GM19468 (cell line): ENCODE measurements at regions not wholly inside any gene's neighbourhood (a gene's known extent, or its start where the extent isn't known, plus 50 kb on each side); places are given as distances from the start of the nearest gene placed in this dataset.
"Not testable (repeated sequence)": the region's sequence is repeated elsewhere in the genome, so short reads cannot be mapped to it uniquely, and the experiment has no call there.

Experiments used
- ATAC-seq: cut with Tn5 transposase; IDR thresholded peaks from one replicate; pipeline ENCODE4 v1.9.1; 2021; ENCODE audit warnings: mild to moderate bottlenecking, moderate library complexity, moderate number of reproducible peaks; ENCODE audit not compliant: unreplicated experiment; ENCODE audit errors: extremely low read depth

- ATAC-seq: no peak
These were observed 140.2 kb upstream of the SPRED1 start for GRCh38 chr15:38112406-38112805.

GRCh38 chr15:38115121-38115520 is 137.5 kb upstream of the SPRED1 start:
- no peak for ATAC-seq

DNA sequence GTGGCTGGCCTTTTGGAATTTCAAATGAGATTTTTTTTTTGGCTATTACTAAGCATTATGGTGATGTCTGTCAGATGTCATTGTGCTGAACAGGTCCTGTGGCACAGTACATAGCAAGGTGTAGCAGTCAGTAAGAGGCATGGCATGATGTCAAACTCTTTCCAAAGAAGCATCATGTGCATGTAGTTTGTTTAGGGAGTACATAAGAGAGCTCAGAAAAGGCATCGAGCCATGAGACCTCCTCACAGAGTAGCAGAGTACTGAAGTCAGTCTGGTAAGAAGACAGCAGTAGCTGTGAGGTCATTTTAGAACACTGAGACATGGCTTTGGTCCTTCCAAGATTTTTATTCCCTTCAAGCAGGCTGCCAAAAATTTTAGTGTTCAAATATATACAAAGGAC is 134.9 kb upstream of the SPRED1 start:
- no peak for ATAC-seq

DNA sequence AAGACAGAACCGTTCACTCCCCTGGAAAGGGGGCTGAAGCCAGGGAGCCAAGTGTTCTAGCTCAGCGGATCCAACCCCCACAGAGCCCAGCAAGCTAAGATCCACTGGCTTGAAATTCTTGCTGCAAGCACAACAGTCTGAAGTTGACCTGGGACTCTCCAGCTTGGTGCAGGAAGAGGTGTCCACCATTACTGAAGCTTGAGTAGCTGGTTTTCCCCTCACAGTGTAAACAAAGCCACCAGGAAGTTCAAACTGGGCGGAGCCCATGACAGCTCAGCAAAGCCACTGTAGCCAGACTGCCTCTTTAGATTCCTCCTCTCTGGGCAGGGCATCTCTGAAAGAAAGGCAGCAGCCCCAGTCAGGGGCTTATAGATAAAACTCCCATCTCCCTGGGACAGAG is 132.8 kb upstream of the SPRED1 start:
- ATAC-seq: not testable (repeated sequence)

DNA sequence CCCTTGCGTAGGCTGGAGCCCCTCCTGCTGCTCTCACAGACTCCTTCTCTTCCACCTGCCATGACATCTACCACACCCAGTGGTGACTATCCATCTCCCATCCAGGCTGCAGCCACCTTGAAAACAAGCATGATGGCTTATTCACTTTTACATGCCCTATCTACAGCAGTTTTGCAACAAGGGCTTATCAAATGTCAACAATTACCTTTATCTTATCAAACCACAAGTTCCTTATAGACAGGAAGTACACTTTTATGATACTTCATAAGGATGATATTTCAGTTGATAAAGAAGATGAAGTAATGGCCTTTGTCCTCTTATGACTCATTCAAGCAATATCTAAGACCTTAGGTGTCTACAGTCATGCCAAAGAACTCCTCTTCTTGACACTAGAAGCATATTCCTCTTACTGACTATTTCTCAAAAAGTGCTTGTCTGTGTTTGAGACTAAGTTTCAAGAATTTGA is 125.3 kb upstream of the SPRED1 start:
- ATAC-seq: no peak

- ATAC-seq: no peak
These were observed 124.3 kb upstream of the SPRED1 start for GRCh38 chr15:38128341-38128781.

- no peak for ATAC-seq
These were observed 123.7 kb upstream of the SPRED1 start for GRCh38 chr15:38128921-38129320.

DNA sequence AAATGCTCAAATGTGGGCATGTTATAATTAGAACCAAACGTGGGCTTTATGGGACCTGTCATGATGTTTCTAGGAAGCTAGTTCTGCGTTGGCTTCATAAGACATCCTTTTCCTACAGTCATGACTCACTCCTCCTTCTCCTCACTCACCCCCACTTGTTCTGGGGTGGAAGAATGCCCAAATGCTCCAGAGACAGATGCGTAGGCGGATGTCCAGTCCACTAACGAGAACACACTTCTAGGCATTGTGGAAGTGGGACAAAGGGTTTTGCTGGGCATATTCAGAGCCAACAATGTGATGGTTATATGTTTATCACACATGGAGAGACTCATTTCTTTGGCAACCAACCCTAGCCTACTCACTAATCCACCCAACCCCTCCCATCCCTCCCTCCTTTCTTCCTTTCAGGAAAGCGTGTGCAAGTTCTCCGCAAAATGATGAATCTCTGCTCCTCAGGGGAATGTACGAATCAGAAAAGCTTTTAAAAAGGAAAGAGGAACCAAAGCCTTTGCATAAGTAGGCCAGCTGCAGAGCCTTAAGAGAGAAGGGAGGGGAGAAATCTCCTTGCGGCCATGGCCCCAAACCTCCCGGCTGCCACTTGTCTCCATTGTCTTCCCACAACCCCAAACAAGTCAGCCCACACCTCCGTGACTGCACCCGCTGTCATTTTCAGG is 123.0 kb upstream of the SPRED1 start:
- ATAC-seq: peak; percentile 42

DNA sequence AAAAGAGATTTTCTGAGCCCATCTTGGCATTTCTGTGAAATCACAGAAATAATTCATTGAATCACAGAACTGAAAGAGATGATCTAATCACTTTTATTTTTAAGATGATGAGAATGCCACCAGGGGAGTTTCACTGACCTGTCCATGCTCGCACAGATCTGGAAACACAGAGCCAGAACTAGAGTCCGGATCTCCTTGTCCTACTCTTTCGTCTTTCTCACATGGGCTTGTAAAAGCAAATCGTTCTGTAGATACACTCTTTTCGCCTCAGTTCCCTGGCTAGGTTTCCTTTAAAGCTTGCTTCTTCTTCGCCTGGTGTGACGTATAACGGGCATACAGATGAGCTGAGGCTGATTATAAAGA is 122.5 kb upstream of the SPRED1 start:
- ATAC-seq: no peak

DNA sequence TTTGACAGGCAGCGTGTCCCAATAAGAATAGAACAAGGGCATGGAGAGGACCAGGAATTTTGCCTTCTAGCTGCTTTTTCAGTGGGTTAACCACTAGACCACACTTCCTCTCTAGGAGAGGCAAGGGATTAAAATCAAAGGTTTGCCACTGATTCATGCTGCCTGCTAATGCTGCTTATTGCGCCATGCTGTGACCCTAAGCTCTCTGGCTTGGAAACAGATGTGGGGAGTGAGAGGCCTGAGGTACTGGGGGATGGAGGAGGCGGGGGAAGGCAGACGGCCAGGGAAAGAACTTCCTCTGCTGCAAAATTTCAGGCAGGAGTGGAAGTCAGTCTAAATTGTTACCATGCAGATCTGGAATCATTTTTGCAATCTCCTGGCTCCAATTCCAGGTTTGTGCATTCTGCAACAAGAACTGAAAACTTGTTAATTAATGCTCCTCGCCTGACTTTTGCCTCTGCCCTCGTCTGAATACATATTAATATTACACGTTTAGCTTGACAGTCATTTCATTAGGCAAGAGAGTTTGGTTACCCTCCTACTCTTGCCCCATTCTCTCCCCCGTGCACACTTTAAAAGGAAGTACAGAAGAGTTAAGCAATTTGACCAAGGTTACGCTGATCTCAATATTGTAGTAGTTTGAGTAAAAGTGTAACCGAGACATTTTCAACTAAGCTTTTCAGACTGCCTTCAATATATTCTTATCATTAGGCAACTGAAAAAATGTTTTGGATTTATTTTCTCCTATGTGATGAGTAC is 121.7 kb upstream of the SPRED1 start:
- ATAC-seq: no peak

DNA sequence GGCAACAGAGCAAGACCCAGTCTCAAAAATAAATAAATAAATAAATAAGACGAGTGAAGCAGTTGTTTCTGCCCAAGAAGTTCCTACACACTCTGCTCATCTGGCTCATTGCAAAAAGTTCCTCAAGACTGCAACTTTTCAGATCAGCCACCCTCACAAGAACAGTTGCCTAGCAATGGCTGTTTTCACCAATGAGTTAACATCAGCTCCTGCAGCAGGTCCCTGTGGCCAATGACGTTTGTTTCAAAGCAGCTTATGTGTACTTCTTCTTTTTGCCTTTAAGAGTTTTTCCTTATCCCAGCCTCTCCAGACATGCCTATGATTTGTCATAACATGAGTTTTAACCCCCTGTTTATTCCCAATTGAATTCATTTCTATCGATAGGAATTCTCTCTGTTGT is 118.4 kb upstream of the SPRED1 start:
- ATAC-seq: no peak

GRCh38 chr15:38142195-38142594 is 110.4 kb upstream of the SPRED1 start:
- not testable (repeated sequence) for ATAC-seq

GRCh38 chr15:38144921-38145320 is 107.7 kb upstream of the SPRED1 start:
- ATAC-seq: no peak

GRCh38 chr15:38145651-38146111 is 107.0 kb upstream of the SPRED1 start:
- no peak for ATAC-seq

- no peak for ATAC-seq
These were observed 105.4 kb upstream of the SPRED1 start for GRCh38 chr15:38147246-38147645.

DNA sequence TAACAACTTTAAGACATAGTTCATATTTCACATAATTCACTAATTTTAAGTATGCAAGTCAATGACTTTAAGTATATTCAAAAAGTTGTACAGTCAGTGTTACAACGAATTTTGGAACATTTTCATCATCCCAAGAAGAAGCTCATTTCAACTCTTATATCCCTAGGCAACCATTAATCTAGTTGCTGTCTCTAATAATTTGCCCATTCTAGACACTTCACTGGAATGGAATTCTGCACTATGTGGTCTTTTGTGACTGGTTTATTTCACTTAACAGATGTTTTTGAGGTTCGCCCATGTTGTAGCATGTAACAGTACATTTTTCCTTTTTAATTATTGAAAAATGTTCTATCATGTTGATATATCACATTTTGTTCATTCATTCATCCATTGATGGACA is 104.2 kb upstream of the SPRED1 start:
- ATAC-seq: no peak

DNA sequence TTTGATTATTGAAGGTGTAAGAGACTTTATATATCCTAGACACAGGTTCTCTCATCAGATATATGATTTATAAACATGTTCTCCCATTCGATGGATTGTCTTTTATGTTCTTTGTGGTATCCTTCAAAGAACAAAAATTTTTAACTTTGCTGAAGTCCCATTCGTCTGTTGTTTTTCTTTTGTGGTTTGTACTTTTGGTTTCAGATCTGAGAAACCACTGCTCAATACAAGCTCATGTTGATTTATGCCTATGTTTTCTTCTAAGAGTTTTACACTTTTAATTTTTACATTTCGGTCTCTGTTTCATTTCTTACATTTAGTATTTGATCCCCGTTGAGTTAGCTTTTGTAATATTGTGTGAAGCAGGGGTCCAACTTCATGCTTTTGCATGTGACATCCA is 103.3 kb upstream of the SPRED1 start:
- no peak for ATAC-seq

DNA sequence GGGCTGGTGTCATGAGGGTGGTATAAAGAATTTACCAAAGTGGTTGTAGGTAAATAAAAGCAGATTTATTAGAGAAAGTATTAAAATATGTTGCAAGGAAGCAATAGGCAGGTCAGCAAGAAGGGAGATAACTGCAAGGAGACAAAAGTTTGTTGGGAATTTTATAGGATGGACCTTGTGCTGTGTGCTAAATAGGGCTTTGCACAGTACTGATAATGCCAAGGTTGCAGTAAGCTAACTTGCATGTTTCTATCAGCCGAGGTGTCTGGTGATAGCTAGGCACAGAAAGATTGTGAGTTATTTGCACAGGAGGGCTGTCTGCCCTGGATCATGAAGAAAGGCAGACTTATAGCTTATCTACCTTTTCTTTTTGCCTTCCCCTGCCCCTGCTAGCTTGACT is 102.5 kb upstream of the SPRED1 start:
- no peak for ATAC-seq

DNA sequence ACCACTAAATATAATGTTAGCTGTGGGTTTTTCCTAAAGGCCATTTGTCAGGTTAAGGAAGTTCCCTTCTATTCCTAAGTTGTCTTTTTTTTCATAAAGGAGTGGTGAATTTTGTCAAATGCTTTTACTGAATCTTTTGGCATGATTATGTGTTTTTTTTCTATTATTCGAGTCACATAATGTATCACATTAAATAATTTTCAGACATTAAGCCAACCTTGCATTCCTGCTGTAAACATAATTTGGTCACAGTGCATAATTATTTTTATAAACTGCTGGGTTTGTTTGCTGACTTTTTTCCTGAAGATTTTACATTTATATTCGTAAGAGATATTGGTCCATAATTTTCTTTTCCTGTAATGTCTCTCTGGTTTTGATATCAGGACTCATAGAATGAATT is 101.8 kb upstream of the SPRED1 start:
- ATAC-seq: no peak

DNA sequence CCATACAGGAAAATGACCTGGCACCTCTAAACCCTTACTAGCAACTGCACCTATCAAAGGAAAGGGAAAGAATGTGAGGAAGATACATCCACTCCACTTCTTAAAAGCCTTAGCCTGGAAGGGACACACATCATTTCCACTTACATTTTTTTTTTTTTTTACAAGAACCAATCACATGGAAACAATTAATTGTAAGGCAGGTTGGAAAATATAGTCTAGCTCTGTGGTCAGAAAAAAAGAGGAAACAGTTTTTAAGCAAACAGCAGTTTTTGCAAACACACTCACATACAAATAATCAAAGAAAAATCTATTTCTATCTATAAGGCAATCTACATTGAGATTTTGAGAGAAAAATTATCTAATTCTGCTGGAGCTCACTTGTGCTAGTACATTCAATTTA is 98.9 kb upstream of the SPRED1 start:
- no peak for ATAC-seq

- ATAC-seq: no peak
These were observed 98.4 kb upstream of the SPRED1 start for GRCh38 chr15:38154255-38154654.

GRCh38 chr15:38154837-38155236 is 97.8 kb upstream of the SPRED1 start:
- no peak for ATAC-seq
